Mesenchymal stem cell (in vitro differentiated cells and primary cell): ENCODE measurements at regions not wholly inside any gene's neighbourhood (a gene's known extent, or its start where the extent isn't known, plus 50 kb on each side); places are given as distances from the start of the nearest gene placed in this dataset.

Source experiments
- DNase-seq: peaks from one replicate; pipeline ENCODE4 v3.0.0-alpha.2; 2013
- H2AFZ ChIP-seq: one replicate; pipeline ENCODE4 v1.6.1; 2013; ENCODE audit warnings: low read depth, mild to moderate bottlenecking, control low read depth, inconsistent platforms, low read length, moderate library complexity
- H2AK5ac ChIP-seq: 2 replicates; pipeline ENCODE4 v1.6.1; 2013; ENCODE audit warnings: low read length, moderate library complexity, mild to moderate bottlenecking, inconsistent platforms; ENCODE audit not compliant: severe bottlenecking
- H2BK120ac ChIP-seq: one replicate; pipeline ENCODE4 v1.6.1; 2013; ENCODE audit warnings: low read depth, mild to moderate bottlenecking, inconsistent platforms, low read length, moderate library complexity
- H2BK12ac ChIP-seq, 2 experiments: one replicate each; pipeline ENCODE4 v1.6.1; 2013; ENCODE audit warnings: inconsistent platforms in 2 of 2, low read length in 2 of 2, mild to moderate bottlenecking in 2 of 2, moderate library complexity in 2 of 2, control low read depth in 1 of 2
- H2BK15ac ChIP-seq: one replicate; pipeline ENCODE4 v1.6.1; 2013; ENCODE audit warnings: mild to moderate bottlenecking, low read depth, inconsistent platforms; ENCODE audit not compliant: poor library complexity, severe bottlenecking
- H2BK5ac ChIP-seq: 2 replicates; pipeline ENCODE4 v1.6.1; 2013; ENCODE audit warnings: low read depth, mild to moderate bottlenecking, low read length, control low read depth, inconsistent platforms; ENCODE audit not compliant: poor library complexity, severe bottlenecking
- H3K14ac ChIP-seq, 2 experiments: one replicate each; pipeline ENCODE4 v1.6.1; 2013; ENCODE audit warnings: inconsistent platforms in 2 of 2, low read length in 2 of 2, control low read depth in 1 of 2, mild to moderate bottlenecking in 1 of 2, moderate library complexity in 1 of 2
- H3K18ac ChIP-seq, 2 experiments: one replicate each; pipeline ENCODE4 v1.6.1; 2013; ENCODE audit warnings: inconsistent platforms in 2 of 2, low read length in 2 of 2, control low read depth in 1 of 2, low read depth in 1 of 2, mild to moderate bottlenecking in 1 of 2
- H3K23ac ChIP-seq, 2 experiments: one replicate each; pipeline ENCODE4 v1.6.1; 2013; ENCODE audit warnings: inconsistent platforms in 2 of 2, low read length in 2 of 2, mild to moderate bottlenecking in 2 of 2, moderate library complexity in 2 of 2, control low read depth in 1 of 2
- H3K27ac ChIP-seq: 2 replicates; pipeline ENCODE4 v1.5.1; 2013; ENCODE audit warnings: mild to moderate bottlenecking, moderate library complexity, low read length, control low read depth, inconsistent platforms; ENCODE audit not compliant: poor library complexity, severe bottlenecking
- H3K27me3 ChIP-seq, 2 experiments: 2 replicates each; pipeline versions ENCODE4 v1.6.1 to v1.7.0; 2013; ENCODE audit warnings: low read length in 2 of 2, mild to moderate bottlenecking in 2 of 2, moderate library complexity in 2 of 2, control low read depth in 1 of 2, inconsistent platforms in 1 of 2; ENCODE audit not compliant: control insufficient read depth in 1 of 2, insufficient read depth in 1 of 2
- H3K36me3 ChIP-seq, 2 experiments: 2 replicates each; pipeline versions ENCODE4 v1.6.1 to v1.7.0; 2013; ENCODE audit warnings: low read length in 2 of 2, control low read depth in 1 of 2, inconsistent platforms in 1 of 2, low read depth in 1 of 2, mild to moderate bottlenecking in 1 of 2; ENCODE audit not compliant: insufficient read depth in 2 of 2, control insufficient read depth in 1 of 2
- H3K4ac ChIP-seq, 2 experiments: one replicate each; pipeline ENCODE4 v1.6.1; 2013; ENCODE audit warnings: inconsistent platforms in 2 of 2, low read length in 2 of 2, mild to moderate bottlenecking in 2 of 2, moderate library complexity in 2 of 2, control low read depth in 1 of 2, low read depth in 1 of 2
- H3K4me1 ChIP-seq: 2 replicates; pipeline ENCODE4 v1.6.1; 2013; ENCODE audit warnings: low read depth, low read length, control low read depth; ENCODE audit not compliant: control insufficient read depth, insufficient read depth
- H3K4me2 ChIP-seq: 2 replicates; pipeline ENCODE4 v1.6.1; 2013; ENCODE audit warnings: low read length, mild to moderate bottlenecking, inconsistent platforms; ENCODE audit not compliant: poor library complexity, severe bottlenecking
- H3K4me3 ChIP-seq, 2 experiments: 2 replicates each; pipeline versions ENCODE4 v1.5.1 to v1.7.0; 2013; ENCODE audit warnings: low read length in 2 of 2, mild to moderate bottlenecking in 2 of 2, control low read depth in 1 of 2, low read depth in 1 of 2; ENCODE audit not compliant: insufficient read depth in 1 of 2
- H3K79me1 ChIP-seq: replicated peaks from 2 replicates; pipeline ENCODE4 v1.6.1; 2013; ENCODE audit warnings: mild to moderate bottlenecking, control low read depth, low read length, inconsistent platforms; ENCODE audit not compliant: poor library complexity, severe bottlenecking
- H3K9ac ChIP-seq: 2 replicates; pipeline ENCODE4 v1.7.0; 2013; ENCODE audit warnings: mild to moderate bottlenecking, low read length, moderate library complexity
- H3K9me3 ChIP-seq: 2 replicates; pipeline ENCODE4 v1.7.0; 2013; ENCODE audit warnings: mild to moderate bottlenecking, low read length; ENCODE audit not compliant: control insufficient read depth
- H4K8ac ChIP-seq: one replicate; pipeline ENCODE4 v1.6.1; 2013; ENCODE audit warnings: inconsistent platforms, mild to moderate bottlenecking, low read length, moderate library complexity
- H4K91ac ChIP-seq: one replicate; pipeline ENCODE4 v1.6.1; 2013; ENCODE audit warnings: mild to moderate bottlenecking, low read length, inconsistent platforms
- WGBS: methylation state at CpG from one replicate; pipeline ENCODE4 v1.1.7; 2013; ENCODE audit warnings: mixed read lengths; 5-methylcytosine and 5-hydroxymethylcytosine counted together

DNA sequence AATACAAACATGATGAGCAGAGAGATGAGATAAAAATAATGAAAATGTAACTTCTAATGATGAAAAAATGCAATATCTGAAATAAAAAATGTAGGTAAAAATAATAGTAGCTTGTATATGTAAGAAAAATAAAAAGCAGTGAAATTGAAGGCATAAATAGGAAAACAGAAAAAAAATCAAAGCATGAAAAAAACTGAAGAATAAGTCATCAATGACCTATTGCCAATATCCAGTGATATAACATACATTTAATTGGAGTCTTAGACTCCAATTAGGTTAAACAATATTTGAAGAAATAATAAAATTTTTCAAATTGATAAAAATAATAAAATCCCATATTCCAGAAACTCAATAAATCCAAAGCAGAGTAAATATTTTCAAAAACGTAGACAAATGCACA is 114.0 kb upstream of the HDGFL1 start:
- H3K23ac ChIP-seq, result no peak overlapping the region
- no peak overlapping the region for H4K91ac ChIP-seq
- H3K14ac ChIP-seq, result no peak overlapping the region
- no peak overlapping the region for H2AFZ ChIP-seq
- H3K36me3 ChIP-seq, result no peaks in the 10 kb centered on the region
- H3K27ac ChIP-seq, result no peak overlapping the region
- no CpG with 5 or more reads among the region's 1 CpG for WGBS
- no peak overlapping the region for H3K4me3 ChIP-seq
- H3K4me1 ChIP-seq, result no peaks in the 10 kb centered on the region
- H2BK15ac ChIP-seq, result no peak overlapping the region
- H3K4ac ChIP-seq, result no peak overlapping the region
- H2AK5ac ChIP-seq, result no peak overlapping the region
- H3K9ac ChIP-seq, result no peak overlapping the region
- H3K79me1 ChIP-seq, result no peaks in the 10 kb centered on the region
- no peak overlapping the region for H3K4me2 ChIP-seq
- H3K27me3 ChIP-seq, result no peaks in the 10 kb centered on the region
- no peak overlapping the region for H2BK12ac ChIP-seq
- no peak overlapping the region for H3K18ac ChIP-seq
- no peak overlapping the region for H2BK5ac ChIP-seq
- DNase-seq, result no peak
- peaks cover 10% of the 10 kb centered on the region for H3K9me3 ChIP-seq
- H2BK120ac ChIP-seq, result no peak overlapping the region
- H4K8ac ChIP-seq, result no peak overlapping the region

DNA sequence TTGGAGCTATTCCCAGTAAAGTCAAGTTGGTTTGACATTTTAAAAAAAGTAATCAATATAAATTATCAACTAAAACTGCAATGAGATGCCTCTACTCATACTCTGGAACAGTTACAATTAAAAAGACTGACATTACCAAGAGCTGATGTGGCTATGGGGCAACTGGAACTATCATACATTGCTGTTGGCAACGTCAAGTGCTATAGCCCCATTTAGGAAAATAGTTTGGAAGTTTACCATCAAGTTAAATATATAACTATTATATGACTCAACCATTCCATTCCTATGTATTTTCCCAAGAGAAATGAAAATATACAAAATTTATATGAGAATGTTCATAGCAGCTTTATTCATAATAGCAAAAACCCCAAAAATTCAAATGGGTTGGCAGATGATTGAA is 111.4 kb upstream of the HDGFL1 start:
- Histone ChIP-seq H3K9me3 (peaks cover 6% of the 10 kb centered on the region), H3K4ac (no peak overlapping the region), H3K4me3 (no peak overlapping the region), H3K18ac (no peak overlapping the region), H3K14ac (no peak overlapping the region), H3K9ac (no peak overlapping the region), H3K36me3 (no peaks in the 10 kb centered on the region), H3K27ac (no peak overlapping the region), H3K4me1 (no peaks in the 10 kb centered on the region), H2BK120ac (no peak overlapping the region), H2BK15ac (no peak overlapping the region), H3K79me1 (no peaks in the 10 kb centered on the region), H2AFZ (no peak overlapping the region), H3K4me2 (no peak overlapping the region), H2AK5ac (no peak overlapping the region), H3K23ac (no peak overlapping the region), H4K91ac (no peak overlapping the region), H2BK12ac (no peak overlapping the region), H3K27me3 (no peaks in the 10 kb centered on the region), H4K8ac (no peak overlapping the region), H2BK5ac (no peak overlapping the region)
- no CpG with 5 or more reads among the region's 1 CpG for WGBS
- DNase-seq, result no peak

DNA sequence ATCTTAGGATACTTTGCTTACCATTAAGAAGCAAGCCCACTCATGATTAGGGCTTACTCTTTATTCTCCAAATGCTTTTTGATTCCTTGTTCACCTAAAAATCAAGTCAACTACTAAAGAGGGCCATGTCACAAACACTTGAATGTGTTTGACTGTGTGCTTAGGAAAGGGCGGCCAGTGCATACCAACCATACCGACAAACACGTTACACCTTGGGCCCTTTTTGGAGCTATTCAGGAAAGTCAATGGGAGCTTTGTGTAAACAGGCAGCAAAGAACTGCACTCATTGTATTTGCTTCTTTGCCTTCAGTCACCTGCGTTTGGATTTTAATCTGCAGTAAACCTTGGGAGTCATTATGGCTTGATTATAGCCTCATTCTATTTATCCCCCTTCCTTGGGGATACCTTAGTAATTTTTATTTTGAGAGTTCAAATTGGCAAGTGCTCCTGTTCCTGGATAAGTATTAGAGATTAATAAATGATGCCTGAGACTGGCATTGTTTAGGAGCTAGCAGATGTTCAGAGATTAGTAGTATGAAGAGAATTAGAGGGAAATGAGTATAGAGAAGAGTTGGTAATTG is 102.6 kb upstream of the HDGFL1 start:
- no peak overlapping the region for H2BK15ac ChIP-seq
- H3K23ac ChIP-seq, result no peak overlapping the region
- peaks cover 2% of the 10 kb centered on the region for H3K4me1 ChIP-seq
- H4K91ac ChIP-seq, result no peak overlapping the region
- 91% methylated on average over 3 of the region's 4 CpGs for WGBS
- H2AK5ac ChIP-seq, result no peak overlapping the region
- H3K27ac ChIP-seq, result no peak overlapping the region
- H3K4me3 ChIP-seq, result no peak overlapping the region
- no peak overlapping the region for H3K18ac ChIP-seq
- H2BK5ac ChIP-seq, result no peak overlapping the region
- no peaks in the 10 kb centered on the region for H3K27me3 ChIP-seq
- no peak overlapping the region for H3K4ac ChIP-seq
- no peak overlapping the region for H4K8ac ChIP-seq
- H3K4me2 ChIP-seq, result no peak overlapping the region
- no peaks in the 10 kb centered on the region for H3K36me3 ChIP-seq
- H2BK120ac ChIP-seq, result no peak overlapping the region
- no peak overlapping the region for H3K9ac ChIP-seq
- H3K14ac ChIP-seq, result no peak overlapping the region
- no peaks in the 10 kb centered on the region for H3K79me1 ChIP-seq
- H2BK12ac ChIP-seq, result no peak overlapping the region
- DNase-seq, result no peak
- H3K9me3 ChIP-seq, result peaks cover 5% of the 10 kb centered on the region
- no peak overlapping the region for H2AFZ ChIP-seq

DNA sequence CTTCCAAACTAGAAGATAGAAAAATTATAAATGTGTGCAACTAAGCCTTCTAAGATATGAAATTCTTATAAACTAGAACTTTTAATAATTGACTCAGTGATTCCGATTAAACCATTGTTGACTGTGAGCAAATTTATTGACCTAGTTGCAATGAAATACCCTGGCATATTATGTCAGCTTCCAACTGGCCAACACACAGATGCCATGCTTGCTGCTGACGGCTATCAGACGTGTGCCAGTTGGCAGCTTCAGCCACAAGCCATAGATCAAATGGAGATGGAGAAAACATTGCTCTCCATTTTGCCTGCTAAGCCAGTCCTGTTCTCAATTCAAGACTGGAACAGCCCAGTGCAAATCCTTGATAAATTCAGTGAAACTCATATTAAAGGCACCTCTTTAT is 101.7 kb upstream of the HDGFL1 start:
- no peak overlapping the region for H2AK5ac ChIP-seq
- H2AFZ ChIP-seq, result no peak overlapping the region
- H3K14ac ChIP-seq, result no peak overlapping the region
- no peak overlapping the region for H3K18ac ChIP-seq
- no peaks in the 10 kb centered on the region for H3K27me3 ChIP-seq
- no peak overlapping the region for H3K23ac ChIP-seq
- H3K27ac ChIP-seq, result no peak overlapping the region
- no peak overlapping the region for H3K4ac ChIP-seq
- no peak overlapping the region for H2BK120ac ChIP-seq
- H3K9me3 ChIP-seq, result peaks cover 5% of the 10 kb centered on the region
- no peak overlapping the region for H4K91ac ChIP-seq
- no peak overlapping the region for H3K4me3 ChIP-seq
- H3K36me3 ChIP-seq, result no peaks in the 10 kb centered on the region
- 95% methylated on average over 3 of the region's 3 CpGs for WGBS
- H4K8ac ChIP-seq, result no peak overlapping the region
- H3K4me1 ChIP-seq, result peaks cover 2% of the 10 kb centered on the region
- no peak overlapping the region for H2BK5ac ChIP-seq
- DNase-seq, result no peak
- no peaks in the 10 kb centered on the region for H3K79me1 ChIP-seq
- H3K9ac ChIP-seq, result no peak overlapping the region
- no peak overlapping the region for H3K4me2 ChIP-seq
- no peak overlapping the region for H2BK12ac ChIP-seq
- no peak overlapping the region for H2BK15ac ChIP-seq
